RWPE1 (cell line): ENCODE measurements at regions not wholly inside any gene's neighbourhood (a gene's known extent, or its start where the extent isn't known, plus 50 kb on each side); places are given as distances from the start of the nearest gene placed in this dataset.
A peak's percentile ranks its signal among the peaks of the same experiment; 100 is the strongest.

Experiments used
- CTCF ChIA-PET: fragments of 350-600 bp; sonication (Branson Sonifier 250); formaldehyde crosslinking; extraction: SDS; loops from one replicate; lab custom pipeline; 2021; lab: Yijun Ruan, JAX
- POLR2A ChIA-PET: fragments of 400-600 bp; formaldehyde crosslinking; extraction: SDS; loops from one replicate; lab custom pipeline; 2020; ENCODE audit warnings: antibody characterized with exemption; ENCODE audit not compliant: low non-redundant PET; lab: Yijun Ruan, JAX
- DNase-seq: peaks from one replicate; pipeline ENCODE4 v3.0.0; 2012; ENCODE audit warnings: low spot score
- H3K27ac ChIP-seq: fragments of 450-650 bp; 2 replicates; pipeline ENCODE4 v1.5.1; 2017
- CTCF ChIP-seq: fragments of 450-650 bp; conservative IDR thresholded peaks from 2 replicates; pipeline ENCODE4 v1.5.1; 2017; ENCODE audit warnings: low read depth, mild to moderate bottlenecking

GRCh38 chr1:14181191-14181795 is 417.2 kb upstream of the KAZN start:
- CTCF ChIA-PET: interaction anchor here (0.6 to 1.4 kb wide), 3 partner anchors 8 to 42 kb away, joined by 3 read pairs; no protein-coding TSS in a partner anchor
- DNase-seq: no peak

GRCh38 chr1:14182856-14183255 is 415.6 kb upstream of the KAZN start:
- DNase-seq: no peak
- POLR2A ChIA-PET: no interaction called here

More at GRCh38 chr1:14181191-14181795, 417.2 kb upstream of the KAZN start:
- H3K27ac ChIP-seq: no peak overlapping the region
- POLR2A ChIA-PET: no interaction called here
- TF ChIP-seq CTCF: no peak

GRCh38 chr1:14183329-14183728 is 415.2 kb upstream of the KAZN start:
- POLR2A ChIA-PET: no interaction called here
- no peak for DNase-seq
- no peak for TF ChIP-seq CTCF
- CTCF ChIA-PET: no interaction called here
- H3K27ac ChIP-seq: no peak overlapping the region

More at GRCh38 chr1:14182856-14183255, 415.6 kb upstream of the KAZN start:
- no peak for TF ChIP-seq CTCF
- H3K27ac ChIP-seq: no peak overlapping the region
- CTCF ChIA-PET: no interaction called here

- CTCF ChIA-PET: no interaction called here
- no peak for DNase-seq
- POLR2A ChIA-PET: no interaction called here
Observed at GRCh38 chr1:14184454-14184853, 414.0 kb upstream of the KAZN start.

GRCh38 chr1:14189381-14189780 is 409.1 kb upstream of the KAZN start:
- CTCF ChIA-PET: interaction anchor here (0.6 kb wide), 1 partner anchor 8 kb away, joined by 3 read pairs; no protein-coding TSS in a partner anchor

More at GRCh38 chr1:14184454-14184853, 414.0 kb upstream of the KAZN start:
- H3K27ac ChIP-seq: no peak overlapping the region
- TF ChIP-seq CTCF: no peak

GRCh38 chr1:14190508-14190907 is 408.0 kb upstream of the KAZN start:
- ChIA-PET CTCF (interaction anchor here (0.7 kb wide), 1 partner anchor 769 kb away, joined by 3 read pairs; no protein-coding TSS in a partner anchor), POLR2A (no interaction called here)
- TF ChIP-seq CTCF: no peak
- peak overlapping the region; percentile 68 for H3K27ac ChIP-seq
- DNase-seq: peak; percentile 95

More at GRCh38 chr1:14189381-14189780, 409.1 kb upstream of the KAZN start:
- TF ChIP-seq CTCF: no peak
- POLR2A ChIA-PET: no interaction called here
- no peak for DNase-seq
- no peak overlapping the region for H3K27ac ChIP-seq
